HG03097 (cell line): ENCODE measurements at regions not wholly inside any gene's neighbourhood (a gene's known extent, or its start where the extent isn't known, plus 50 kb on each side); places are given as distances from the start of the nearest gene placed in this dataset.

ENCODE experiments used
- ATAC-seq: cut with Tn5 transposase; IDR thresholded peaks from one replicate; pipeline ENCODE4 v1.9.1; 2021; ENCODE audit not compliant: unreplicated experiment, low FRiP score

DNA sequence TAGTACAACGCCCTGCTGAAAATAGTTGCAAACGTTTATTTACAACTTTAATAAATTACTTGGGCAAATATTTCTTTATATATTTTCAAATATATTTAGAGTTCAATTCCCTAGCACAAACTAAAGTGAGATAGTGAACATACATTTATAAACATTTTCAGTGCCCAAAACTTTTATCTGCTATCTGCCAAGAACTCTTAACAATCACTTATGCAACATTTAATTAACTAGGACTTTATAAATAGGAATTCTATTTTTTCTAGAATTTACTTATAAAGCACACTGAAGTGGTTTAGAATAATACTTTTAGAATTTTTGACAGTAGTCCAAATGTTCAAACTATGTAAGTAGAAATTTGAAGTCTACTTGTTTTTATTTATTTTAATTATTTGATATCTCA, 452.6 kb upstream of the RGS17 start:
- ATAC-seq, result no peak

DNA sequence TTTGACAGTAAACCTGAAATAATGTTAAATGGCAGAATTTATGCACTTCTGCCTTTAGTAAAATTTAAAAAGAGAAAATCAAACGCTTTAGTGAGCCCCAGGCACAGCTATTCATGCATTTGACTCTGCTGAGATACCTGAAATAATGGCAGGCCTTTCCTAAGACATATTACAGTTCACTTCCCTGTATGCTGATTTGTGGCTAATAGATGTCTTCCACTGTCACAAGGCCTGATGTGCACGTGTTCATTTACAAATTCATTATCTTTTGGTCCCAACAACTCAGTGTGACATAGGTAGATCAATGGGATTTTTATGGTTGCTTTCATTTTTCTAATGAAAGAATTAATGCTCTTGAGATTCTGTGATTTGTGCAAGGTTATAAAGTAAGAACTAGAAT, 449.7 kb upstream of the RGS17 start:
- ATAC-seq, result no peak

DNA sequence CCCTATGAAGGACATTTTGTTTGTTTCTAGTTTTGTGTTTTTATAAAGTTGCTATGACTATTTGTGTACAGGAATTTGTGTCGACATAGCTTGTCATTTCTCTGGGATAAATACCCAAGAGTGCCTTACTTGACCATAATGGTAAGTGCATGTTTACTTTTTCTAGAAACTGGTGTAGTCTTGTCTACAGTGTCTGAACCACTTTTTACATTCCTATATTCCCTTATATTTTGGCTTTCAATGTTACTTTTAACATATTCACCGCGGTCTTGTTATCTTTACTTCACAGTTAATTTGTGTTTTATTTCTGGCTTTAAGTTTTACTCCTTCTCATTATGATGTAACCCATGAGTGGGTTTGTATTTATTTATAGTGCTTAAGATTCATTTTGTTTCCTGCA, 444.4 kb upstream of the RGS17 start:
- ATAC-seq, result no peak

DNA sequence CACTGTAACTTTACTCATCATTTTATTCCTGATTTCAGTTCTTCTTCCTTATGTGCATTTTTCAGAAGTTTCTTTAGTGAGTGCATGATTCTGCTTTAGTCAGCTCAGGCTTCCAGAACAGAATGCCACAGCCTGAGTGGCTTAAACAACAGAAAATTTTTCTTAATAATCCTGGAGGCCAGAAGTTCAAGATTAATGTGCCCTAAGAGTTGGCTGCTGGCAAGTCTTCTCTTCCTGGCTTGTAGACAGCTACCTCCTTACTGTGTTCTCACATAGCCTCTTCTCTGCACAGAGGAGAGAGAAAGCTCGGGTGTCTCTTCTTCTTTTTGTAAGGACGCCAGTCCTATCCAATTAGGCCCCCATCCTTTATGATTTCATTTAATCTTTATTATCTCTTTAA, 443.1 kb upstream of the RGS17 start:
- no peak for ATAC-seq

DNA sequence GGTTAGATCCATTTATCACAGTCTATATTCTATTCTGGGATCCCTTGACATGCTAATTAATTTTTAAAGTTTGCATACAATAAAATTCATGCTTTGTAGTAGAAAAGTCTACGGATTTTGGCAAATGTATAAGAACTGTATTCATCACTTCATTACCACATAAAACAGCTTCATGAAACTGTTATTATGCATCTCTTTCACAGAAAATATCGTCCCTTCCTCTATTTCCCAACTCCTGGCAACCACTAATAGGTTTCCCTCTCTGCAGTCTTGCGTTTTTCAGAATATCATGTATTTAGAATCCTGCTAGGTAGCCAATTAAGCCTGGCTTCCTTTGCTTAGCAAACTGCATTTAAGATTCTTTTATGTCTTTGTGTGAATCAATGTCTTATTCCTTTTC, 441.3 kb upstream of the RGS17 start:
- ATAC-seq, result no peak

DNA sequence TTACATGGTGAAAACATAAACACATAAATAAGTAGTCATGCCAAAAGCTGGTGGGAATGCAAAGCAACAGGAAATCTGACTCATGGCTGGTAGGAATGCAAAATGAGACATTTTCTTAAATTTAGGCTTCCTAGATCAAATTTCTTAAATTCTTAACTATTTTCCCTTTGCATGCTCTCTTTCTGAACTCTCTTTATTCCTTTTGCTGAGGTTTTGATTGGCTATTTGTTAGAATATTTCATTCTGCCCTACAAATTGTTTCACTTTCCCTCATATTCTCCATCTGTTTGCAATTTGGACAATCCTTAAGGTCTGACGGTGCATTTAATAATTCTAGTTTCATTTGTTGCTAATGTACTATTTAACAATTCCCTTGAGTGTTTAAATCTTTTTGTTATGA, 437.5 kb upstream of the RGS17 start:
- no peak for ATAC-seq

DNA sequence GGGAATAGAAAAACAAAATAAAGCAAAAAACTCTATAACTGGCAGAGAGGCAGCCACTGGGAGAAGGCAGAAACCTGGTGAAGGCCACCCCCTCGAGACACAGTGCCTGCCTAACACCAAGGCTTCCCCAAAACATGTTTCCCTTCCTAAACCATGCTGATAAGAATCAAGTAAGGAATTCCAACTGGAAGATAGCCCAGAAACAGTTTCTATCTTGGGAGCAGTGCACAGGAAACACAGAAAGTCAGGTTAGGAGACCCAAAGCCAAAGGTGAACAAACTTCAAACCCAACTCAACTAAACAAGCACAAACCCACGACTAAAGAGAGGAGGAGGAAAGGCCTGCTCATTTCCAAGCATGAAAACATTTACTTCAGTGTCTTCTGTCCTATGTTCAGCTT, 433.7 kb upstream of the RGS17 start:
- ATAC-seq, result no peak

DNA sequence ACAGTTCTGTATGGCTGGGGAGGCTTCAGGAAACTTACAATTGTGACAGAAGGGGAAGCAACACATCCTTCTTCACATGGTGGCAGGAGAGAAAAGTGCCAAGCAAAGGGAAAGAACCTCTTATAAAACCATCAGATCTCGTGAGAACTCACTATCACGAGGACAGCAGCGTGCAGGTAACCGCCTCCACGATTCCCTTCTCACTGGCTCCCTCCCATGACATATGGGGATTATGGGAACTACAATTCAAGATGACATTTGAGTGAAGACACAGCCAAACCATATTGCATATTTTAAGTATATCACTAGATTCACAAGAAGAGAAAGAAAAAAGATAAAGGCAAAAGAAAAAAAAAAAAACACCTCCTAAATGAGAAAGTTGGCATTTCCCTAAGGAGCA, 431.9 kb upstream of the RGS17 start:
- ATAC-seq, result no peak

DNA sequence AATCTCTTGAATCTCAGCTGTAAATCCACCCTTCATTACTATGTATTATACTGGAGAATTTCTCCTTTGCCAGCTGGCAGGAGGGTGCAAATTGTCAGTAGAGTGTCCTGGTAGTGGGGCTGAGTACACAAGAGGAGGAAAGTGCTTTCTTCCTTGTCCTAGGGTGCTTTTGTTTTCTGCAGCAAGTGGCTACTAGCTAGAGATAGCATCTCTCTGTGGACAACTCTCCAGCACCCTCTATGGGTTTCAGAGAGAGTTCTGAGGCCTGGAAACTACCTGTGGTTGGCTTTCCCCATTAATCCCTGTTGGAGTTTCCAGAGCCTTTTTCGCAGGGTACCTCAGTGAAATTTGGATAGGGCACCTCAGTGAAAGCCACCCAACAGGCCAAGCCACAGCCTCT, 422.5 kb upstream of the RGS17 start:
- no peak for ATAC-seq

DNA sequence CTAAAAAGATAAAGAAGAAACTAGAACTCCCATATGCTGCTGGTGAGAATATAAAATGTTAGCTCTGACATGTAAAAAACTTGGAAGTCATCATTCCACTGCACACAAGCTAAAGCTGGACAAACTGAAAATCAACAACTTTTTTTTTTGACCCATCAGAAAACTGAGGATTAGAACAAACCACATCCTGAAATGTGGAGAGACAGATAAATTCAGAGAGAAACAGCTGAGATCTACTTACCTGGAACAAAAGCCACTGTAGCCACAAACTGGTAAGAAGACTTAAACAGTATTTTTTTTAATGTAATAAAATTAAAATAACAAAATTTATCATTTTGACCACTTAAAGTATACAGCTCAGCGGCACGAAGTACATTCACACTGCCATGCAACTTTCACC, 408.5 kb upstream of the RGS17 start:
- no peak for ATAC-seq

DNA sequence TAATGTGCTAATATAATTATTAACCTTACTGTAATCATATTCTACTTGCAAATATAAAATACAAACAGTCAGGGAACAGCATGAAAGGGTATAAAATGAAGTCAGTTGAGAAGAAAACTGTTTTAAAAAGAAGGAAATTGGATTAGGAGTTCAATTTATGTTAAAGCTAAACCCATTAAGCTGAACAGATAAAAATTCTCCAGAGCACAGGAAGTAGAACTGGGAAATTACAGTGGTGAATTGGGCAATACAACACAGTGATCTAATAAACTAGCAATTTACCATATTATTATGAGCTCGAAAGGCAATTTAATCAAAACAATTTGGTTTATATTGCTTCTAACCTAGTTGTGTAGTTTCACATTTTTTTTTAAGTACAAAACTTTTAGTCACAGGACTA, 407.4 kb upstream of the RGS17 start:
- ATAC-seq, result no peak

DNA sequence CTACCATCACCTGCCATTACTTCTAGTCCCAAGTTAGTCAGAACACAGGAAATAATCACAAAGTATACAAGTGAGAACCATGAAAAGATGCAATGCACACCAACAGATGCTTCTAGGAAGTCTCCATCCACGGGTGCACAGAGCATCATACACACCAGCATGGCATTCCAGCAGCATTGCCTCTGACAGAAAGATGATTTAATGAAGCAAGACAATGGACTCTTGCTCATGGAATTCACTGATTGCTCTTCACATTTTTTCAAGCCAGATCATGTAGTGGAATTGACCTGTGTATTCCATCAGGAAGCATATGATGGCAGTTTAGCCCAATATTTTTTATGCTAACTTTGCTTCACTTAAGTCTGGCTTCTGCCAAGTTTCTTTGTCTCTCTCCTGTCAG, 406.3 kb upstream of the RGS17 start:
- no peak for ATAC-seq

DNA sequence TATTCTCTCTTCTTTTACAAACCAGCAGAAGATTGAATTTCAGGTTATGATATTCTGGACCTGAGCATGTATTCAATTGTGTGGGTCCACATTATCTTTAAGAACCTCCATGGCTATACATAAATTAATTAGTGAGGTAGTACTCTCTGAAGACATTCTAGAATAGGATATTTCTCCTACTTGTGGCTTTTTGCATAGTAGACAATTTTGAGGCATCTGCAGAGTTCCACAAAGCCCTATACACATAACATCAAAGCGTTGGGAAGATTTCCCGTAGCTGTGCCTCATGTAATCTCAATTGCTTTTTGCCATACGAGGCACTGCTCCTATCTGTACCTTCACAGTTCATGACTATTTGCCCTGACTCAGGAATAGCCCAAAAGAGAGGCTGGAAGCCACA, 395.4 kb upstream of the RGS17 start:
- no peak for ATAC-seq

DNA sequence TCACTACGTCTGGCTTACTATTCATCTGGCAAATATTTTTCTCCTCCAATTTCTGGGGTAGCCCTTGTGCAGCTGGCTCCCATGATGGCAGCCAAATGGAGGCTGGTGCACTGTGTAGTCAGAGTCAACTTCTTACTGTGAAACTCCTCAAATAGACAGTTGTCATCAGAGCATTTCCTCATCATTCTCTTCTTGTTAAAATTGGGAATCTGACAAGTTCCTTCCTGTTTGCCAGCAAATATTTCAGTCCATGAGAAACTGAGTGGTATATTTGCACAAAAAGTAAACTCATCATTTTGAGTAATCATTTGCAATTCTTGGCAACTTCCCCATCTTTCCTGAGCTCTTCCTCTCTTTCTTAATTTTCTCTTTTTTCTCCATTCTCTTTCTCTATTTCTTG, 394.9 kb upstream of the RGS17 start:
- no peak for ATAC-seq

DNA sequence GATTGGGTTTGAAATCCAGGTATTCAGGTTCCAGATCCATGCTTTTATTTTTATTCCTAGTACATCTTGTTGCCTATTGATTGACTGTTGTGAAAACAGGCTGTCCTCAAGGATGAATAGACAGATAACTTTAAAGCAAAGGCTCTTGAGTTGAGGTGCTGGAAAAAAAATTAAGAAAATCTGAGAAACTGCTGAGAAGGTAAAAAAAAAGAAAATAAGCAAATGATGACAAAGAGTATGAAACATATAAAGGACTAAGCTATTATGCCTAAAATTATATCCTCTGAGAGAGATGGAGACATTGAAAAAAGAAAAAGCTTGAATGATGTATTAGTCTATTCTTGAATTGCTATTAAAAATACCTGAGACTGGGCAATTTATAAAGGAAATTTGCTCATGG, 392.3 kb upstream of the RGS17 start:
- no peak for ATAC-seq

DNA sequence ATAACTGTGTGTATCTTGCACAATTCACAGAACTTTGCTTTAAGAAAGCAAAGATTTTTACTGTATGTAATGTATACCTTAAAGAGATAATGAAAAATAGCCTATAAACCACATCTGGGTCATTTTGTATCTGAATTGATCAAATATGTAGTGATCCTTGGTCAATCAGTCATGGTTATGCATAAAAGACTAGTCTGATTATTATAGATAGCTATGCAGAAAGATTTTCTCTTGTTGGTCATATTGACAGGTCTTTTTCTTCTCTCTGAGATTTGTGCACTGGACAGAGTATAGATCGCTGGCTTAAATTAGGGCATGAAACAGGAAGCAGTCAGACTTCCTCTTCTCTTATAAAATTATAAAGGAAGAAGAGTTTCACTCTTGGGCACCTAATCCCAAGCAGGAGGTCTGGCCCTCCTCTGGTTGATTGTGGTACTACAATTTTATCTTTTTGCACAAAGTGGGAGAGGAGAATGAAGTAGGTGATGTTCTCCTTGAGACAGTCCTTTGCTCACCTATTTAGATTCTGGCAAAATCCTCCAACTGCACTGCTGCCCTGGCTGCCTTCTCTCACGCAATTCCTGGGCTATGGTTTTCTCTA, 380.9 kb upstream of the RGS17 start:
- ATAC-seq, result peak; percentile 95

DNA sequence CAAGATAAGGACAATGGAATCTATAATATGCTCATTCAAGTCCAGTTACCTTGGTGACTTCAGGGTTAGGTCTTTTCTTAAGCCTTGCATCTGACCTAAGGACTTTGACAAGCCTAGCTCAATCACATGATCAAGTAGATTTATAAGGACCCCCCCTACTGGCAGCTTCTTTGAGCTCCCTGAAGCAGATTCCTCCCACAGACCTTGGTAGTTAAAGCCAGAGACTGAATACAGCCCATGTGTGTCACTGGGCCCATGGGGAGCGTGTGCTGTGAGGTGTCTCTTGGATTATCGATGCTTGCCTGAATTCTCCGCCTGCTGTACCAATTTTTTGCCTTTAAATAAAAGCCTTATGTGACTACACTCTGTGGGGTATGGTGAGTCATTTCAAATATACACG, 372.7 kb upstream of the RGS17 start:
- no peak for ATAC-seq

DNA sequence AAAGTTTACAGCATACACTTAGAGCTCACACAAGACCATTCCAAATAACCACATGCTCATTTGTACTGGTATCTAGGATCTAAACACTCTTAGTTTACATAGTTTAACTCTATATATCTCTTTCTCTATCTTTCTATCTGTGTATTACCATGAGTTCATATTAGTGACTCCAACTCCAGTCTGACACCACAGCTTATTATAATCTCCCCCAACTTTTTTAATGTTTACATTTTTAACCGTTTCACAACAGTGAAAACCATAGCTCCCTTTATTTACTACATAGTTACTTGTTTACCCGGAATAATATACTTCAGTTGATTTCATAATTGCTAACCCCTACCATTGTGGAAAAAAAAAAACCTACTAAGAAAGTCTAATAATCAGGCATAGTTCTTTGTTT, 362.4 kb upstream of the RGS17 start:
- no peak for ATAC-seq

DNA sequence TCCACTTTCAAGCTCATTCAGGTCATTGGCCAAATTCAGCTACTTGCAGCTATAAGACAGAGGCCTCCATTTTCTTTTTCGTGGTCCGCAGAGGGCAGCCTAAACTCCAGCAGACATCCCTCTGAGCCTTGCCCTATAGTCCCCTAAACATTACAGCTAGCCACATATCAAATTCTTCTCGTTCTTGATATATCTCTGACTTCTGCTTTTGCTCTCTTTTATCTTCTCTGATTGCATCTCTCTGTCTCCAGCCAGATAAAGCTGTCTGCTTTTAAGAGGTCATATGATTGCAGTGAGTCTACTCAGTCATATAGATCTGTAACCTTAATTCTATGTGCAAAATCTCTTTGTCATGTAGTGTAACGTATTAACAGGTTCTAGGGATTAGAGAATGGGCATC, 358.4 kb upstream of the RGS17 start:
- no peak for ATAC-seq

DNA sequence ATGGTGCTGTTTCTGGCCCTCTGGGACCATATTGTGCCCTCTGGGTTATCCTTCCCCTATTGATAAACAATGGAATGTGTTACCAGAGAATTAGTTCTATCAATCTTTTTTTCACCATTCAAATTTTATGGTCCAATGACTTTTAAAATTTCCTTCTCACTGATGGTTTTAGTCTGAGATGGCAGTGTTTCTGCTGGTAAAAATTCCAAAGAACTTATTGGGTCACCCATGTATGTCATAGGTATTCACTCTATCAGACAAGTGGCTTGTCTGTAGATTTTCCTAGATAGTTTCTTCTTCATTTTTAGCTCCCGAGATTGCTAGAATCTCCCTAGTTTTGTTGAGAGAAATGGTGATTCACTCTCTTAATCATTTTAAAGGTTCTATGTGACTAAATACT, 357.2 kb upstream of the RGS17 start:
- no peak for ATAC-seq

DNA sequence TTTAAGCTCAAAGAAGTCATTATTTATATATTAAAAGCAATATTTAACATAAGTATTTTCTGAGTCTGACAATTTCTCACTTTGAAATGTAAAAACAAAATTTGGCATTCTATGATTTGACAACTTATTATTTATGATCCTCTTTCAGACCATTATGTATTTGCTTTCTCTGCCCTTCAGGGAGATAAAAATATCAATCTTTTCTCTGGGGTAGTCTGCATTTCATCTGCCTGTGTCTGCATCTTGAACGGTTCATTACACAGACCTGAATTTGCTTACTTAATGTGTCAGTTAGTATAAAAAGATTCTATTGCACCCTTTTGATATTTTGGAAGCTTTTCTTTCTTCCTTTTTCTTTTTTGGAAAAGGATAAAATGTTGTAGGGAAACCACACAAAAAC, 354.0 kb upstream of the RGS17 start:
- no peak for ATAC-seq

DNA sequence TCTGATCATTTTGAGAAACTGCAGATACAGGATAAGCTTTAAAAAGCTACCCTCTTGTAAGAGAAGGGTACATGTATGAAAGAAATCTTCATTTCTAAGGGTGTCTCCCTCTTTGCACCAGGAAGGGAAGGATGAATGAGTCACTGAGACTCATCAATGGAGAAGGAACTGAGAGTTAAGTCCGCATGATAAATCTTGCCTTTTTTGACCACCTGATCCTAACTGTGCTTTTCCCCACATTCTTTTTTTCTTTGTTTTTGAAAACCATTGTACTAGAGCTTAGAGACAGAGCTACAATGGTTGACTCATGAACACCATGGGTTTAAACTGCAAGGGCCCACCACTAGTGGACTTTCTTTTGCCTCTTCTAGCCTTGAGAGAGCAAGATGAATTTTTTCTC, 353.0 kb upstream of the RGS17 start:
- ATAC-seq, result no peak

DNA sequence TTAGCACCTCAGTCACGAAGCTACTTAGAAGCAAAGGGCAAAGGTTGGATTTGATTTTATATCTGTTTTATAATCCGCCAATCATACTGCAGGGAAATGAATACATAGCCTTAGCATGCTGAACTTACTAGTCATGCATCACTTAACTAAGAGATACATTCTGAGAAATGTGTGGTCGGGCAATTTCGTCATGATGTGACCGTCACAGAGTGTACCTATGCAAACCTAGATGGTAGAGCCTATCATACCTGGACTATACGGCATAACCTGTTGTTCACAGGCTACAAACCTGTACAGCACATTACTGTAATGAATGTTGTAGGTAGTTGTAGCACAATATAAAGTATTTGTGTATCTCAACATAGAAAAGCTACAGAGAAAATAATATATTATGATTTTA, 345.2 kb upstream of the RGS17 start:
- ATAC-seq, result no peak
